Neuronal stem cell (in vitro differentiated cells): ENCODE measurements at regions not wholly inside any gene's neighbourhood (a gene's known extent, or its start where the extent isn't known, plus 50 kb on each side); places are given as distances from the start of the nearest gene placed in this dataset.

Experiments used
- DNase-seq: peaks from one replicate; pipeline ENCODE4 v3.0.0-alpha.2; 2013; ENCODE audit warnings: low spot score
- H2AFZ ChIP-seq: one replicate; pipeline ENCODE4 v1.6.1; 2013; ENCODE audit warnings: mild to moderate bottlenecking, low read length, inconsistent platforms
- H2AK5ac ChIP-seq: 2 replicates; pipeline ENCODE4 v1.6.1; 2013; ENCODE audit warnings: low read depth, mild to moderate bottlenecking, inconsistent platforms, low read length, moderate library complexity, mixed read lengths
- H2BK120ac ChIP-seq: 2 replicates; pipeline ENCODE4 v1.6.1; 2013; ENCODE audit warnings: low read depth, mild to moderate bottlenecking, inconsistent platforms, low read length, moderate library complexity, mixed read lengths
- H2BK12ac ChIP-seq: one replicate; pipeline ENCODE4 v1.6.1; 2013; ENCODE audit warnings: low read length, inconsistent platforms
- H2BK15ac ChIP-seq: 2 replicates; pipeline ENCODE4 v1.6.1; 2013; ENCODE audit warnings: mild to moderate bottlenecking, low read length, inconsistent platforms, mixed read lengths
- H2BK5ac ChIP-seq: one replicate; pipeline ENCODE4 v1.6.1; 2013; ENCODE audit warnings: inconsistent platforms, mild to moderate bottlenecking, low read length, moderate library complexity
- H3K14ac ChIP-seq: one replicate; pipeline ENCODE4 v1.6.1; 2013; ENCODE audit warnings: low read length, inconsistent platforms
- H3K18ac ChIP-seq: 2 replicates; pipeline ENCODE4 v1.6.1; 2013; ENCODE audit warnings: low read length, inconsistent platforms
- H3K23ac ChIP-seq: 2 replicates; pipeline ENCODE4 v1.6.1; 2013; ENCODE audit warnings: low read depth, mild to moderate bottlenecking, mixed read lengths, low read length, inconsistent platforms; ENCODE audit not compliant: poor library complexity
- H3K27ac ChIP-seq: replicated peaks from 3 replicates; pipeline ENCODE4 v1.5.1; 2013; ENCODE audit warnings: low read length, inconsistent platforms
- H3K27me3 ChIP-seq, 3 experiments: 2 replicates each; pipeline ENCODE4 v1.6.1; 2013; ENCODE audit warnings: low read length in 3 of 3, mild to moderate bottlenecking in 2 of 3, inconsistent platforms in 1 of 3, low read depth in 1 of 3, mixed read lengths in 1 of 3, moderate library complexity in 1 of 3; ENCODE audit not compliant: control insufficient read depth in 3 of 3, insufficient read depth in 3 of 3
- H3K36me3 ChIP-seq, 2 donors: replicated peaks in 1 of 2; 2 replicates each; pipeline ENCODE4 v1.6.1; 2013; ENCODE audit warnings: low read length in 2 of 2; ENCODE audit not compliant: control insufficient read depth in 2 of 2, insufficient read depth in 2 of 2
- H3K4ac ChIP-seq: 2 replicates; pipeline ENCODE4 v1.6.1; 2013; ENCODE audit warnings: inconsistent platforms, mild to moderate bottlenecking, low read length, moderate library complexity
- H3K4me1 ChIP-seq, 2 donors: 1 replicate in 1 of 2; 2 replicates in 1 of 2; pipeline ENCODE4 v1.6.1; 2013; ENCODE audit warnings: low read length in 2 of 2, low read depth in 1 of 2; ENCODE audit not compliant: control insufficient read depth in 2 of 2, insufficient read depth in 1 of 2
- H3K4me2 ChIP-seq: one replicate; pipeline ENCODE4 v1.6.1; 2013; ENCODE audit warnings: mild to moderate bottlenecking, low read length, inconsistent platforms; ENCODE audit not compliant: insufficient read depth, poor library complexity, severe bottlenecking
- H3K4me3 ChIP-seq, 2 donors: 2 replicates each; pipeline ENCODE4 v1.5.1; 2013; ENCODE audit warnings: low read length in 2 of 2, mild to moderate bottlenecking in 2 of 2, inconsistent platforms in 1 of 2, moderate library complexity in 1 of 2
- H3K79me1 ChIP-seq: one replicate; pipeline ENCODE4 v1.6.1; 2013; ENCODE audit warnings: low read depth, mild to moderate bottlenecking, inconsistent platforms, low read length, moderate library complexity
- H3K9ac ChIP-seq: one replicate; pipeline ENCODE4 v1.6.1; 2013; ENCODE audit warnings: mild to moderate bottlenecking, low read depth, low read length, inconsistent platforms; ENCODE audit not compliant: poor library complexity
- H3K9me3 ChIP-seq, 2 donors: replicated peaks in 1 of 2; 2 replicates each; pipeline versions ENCODE3 to v1.6.1; 2013; ENCODE audit warnings: low read length in 2 of 2, mild to moderate bottlenecking in 2 of 2, inconsistent platforms in 1 of 2, low read depth in 1 of 2, mixed read lengths in 1 of 2, moderate library complexity in 1 of 2; ENCODE audit not compliant: control insufficient read depth in 2 of 2, insufficient read depth in 1 of 2
- H4K8ac ChIP-seq: one replicate; pipeline ENCODE4 v1.6.1; 2013; ENCODE audit warnings: low read depth, mild to moderate bottlenecking, inconsistent platforms, low read length, moderate library complexity
- H4K91ac ChIP-seq: one replicate; pipeline ENCODE4 v1.6.1; 2013; ENCODE audit warnings: low read length, low read depth, mild to moderate bottlenecking, inconsistent platforms; ENCODE audit not compliant: poor library complexity
- WGBS, 2 donors: extraction: QIAGEN DNeasy Blood & Tissue Kit; methylation state at CpG; one replicate each; pipeline ENCODE4 v1.1.7; 2013; ENCODE audit warnings: missing lambda C conversion rate in 2 of 2, mixed read lengths in 1 of 2; ENCODE audit not compliant: insufficient read length in 2 of 2, insufficient replicate concordance in 1 of 2; ENCODE audit errors: extremely low coverage in 2 of 2; 5-methylcytosine and 5-hydroxymethylcytosine counted together

- no CpG with 5 or more reads among the region's 4 CpGs for WGBS, 2 donors
- Histone ChIP-seq H3K4me1 (no peaks in the 10 kb centered on the region), H3K27me3 (no peaks in the 10 kb centered on the region), H3K9me3 (no peaks in the 10 kb centered on the region), H3K36me3 (no peaks in the 10 kb centered on the region), H2AK5ac (no peak overlapping the region), H2BK5ac (no peak overlapping the region), H2BK12ac (no peak overlapping the region), H3K27ac (no peak overlapping the region), H2AFZ (no peak overlapping the region), H3K18ac (no peak overlapping the region), H3K4me2 (no peak overlapping the region), H3K9ac (no peak overlapping the region), H3K79me1 (no peaks in the 10 kb centered on the region), H3K4ac (no peak overlapping the region), H4K91ac (no peak overlapping the region), H2BK120ac (no peak overlapping the region), H3K4me3 (no peak overlapping the region), H4K8ac (no peak overlapping the region), H3K14ac (no peak overlapping the region), H2BK15ac (no peak overlapping the region), H3K23ac (no peak overlapping the region)
- DNase-seq = no peak
Measured at GRCh38 chr11:11148596-11148995, 204.5 kb downstream of the CSNK2A3 start.

- H3K27me3 ChIP-seq = no peaks in the 10 kb centered on the region
Measured at GRCh38 chr11:11148104-11148509, 204.9 kb downstream of the CSNK2A3 start.

DNA sequence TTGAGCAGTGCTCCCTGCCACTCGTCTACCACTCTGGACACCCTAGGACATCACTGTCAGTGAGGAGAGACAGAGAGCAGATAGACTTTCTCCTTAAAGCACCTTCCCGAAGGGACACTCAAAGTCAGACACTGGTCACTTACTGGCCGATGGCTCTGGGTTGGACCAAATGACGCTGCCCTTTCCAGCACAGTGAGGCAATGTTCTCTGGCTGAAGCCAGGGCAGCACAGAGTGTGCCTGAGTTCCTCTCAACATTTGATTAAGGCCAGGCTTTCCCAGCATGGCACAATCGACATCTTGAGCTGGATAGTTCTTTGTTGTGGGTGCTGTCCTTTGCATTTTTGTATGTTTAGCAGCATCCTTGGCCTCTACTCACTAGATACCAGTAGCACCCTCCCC lies 206.2 kb downstream of the CSNK2A3 start:
- no peak overlapping the region for H3K27ac ChIP-seq
- peak overlapping the region; percentile 6 for H3K18ac ChIP-seq
- H2BK5ac ChIP-seq = no peak overlapping the region
- no peaks in the 10 kb centered on the region for H3K9me3 ChIP-seq
- WGBS, 2 donors = no CpG with 5 or more reads among the region's 5 CpGs
- H2BK120ac ChIP-seq = no peak overlapping the region
- H2BK15ac ChIP-seq = no peak overlapping the region
- H3K4me2 ChIP-seq = no peak overlapping the region
- H2AFZ ChIP-seq = no peak overlapping the region
- H3K4me3 ChIP-seq = no peak overlapping the region
- H3K36me3 ChIP-seq = no peaks in the 10 kb centered on the region
- H3K4me1 ChIP-seq = no peaks in the 10 kb centered on the region
- no peaks in the 10 kb centered on the region for H3K79me1 ChIP-seq
- no peak overlapping the region for H3K4ac ChIP-seq
- no peaks in the 10 kb centered on the region for H3K27me3 ChIP-seq
- no peak for DNase-seq
- H3K23ac ChIP-seq = peak overlapping the region; percentile 17
- no peak overlapping the region for H2BK12ac ChIP-seq
- H3K14ac ChIP-seq = no peak overlapping the region
- H2AK5ac ChIP-seq = no peak overlapping the region
- no peak overlapping the region for H4K91ac ChIP-seq
- no peak overlapping the region for H3K9ac ChIP-seq
- H4K8ac ChIP-seq = no peak overlapping the region

More at GRCh38 chr11:11148104-11148509, 204.9 kb downstream of the CSNK2A3 start:
- Histone ChIP-seq H3K4me2 (no peak overlapping the region), H3K18ac (peak overlapping the region; percentile 1), H2AK5ac (no peak overlapping the region), H4K8ac (no peak overlapping the region), H3K9ac (no peak overlapping the region), H3K36me3 (no peaks in the 10 kb centered on the region), H3K23ac (no peak overlapping the region), H3K4me3 (no peak overlapping the region), H3K4me1 (no peaks in the 10 kb centered on the region), H3K14ac (no peak overlapping the region), H2BK5ac (no peak overlapping the region), H3K27ac (no peak overlapping the region), H3K79me1 (no peaks in the 10 kb centered on the region), H3K9me3 (no peaks in the 10 kb centered on the region), H2BK120ac (no peak overlapping the region), H2BK12ac (no peak overlapping the region), H2AFZ (no peak overlapping the region), H3K4ac (no peak overlapping the region), H2BK15ac (no peak overlapping the region), H4K91ac (no peak overlapping the region)
- WGBS, 2 donors = no CpG with 5 or more reads among the region's 5 CpGs
- DNase-seq = no peak

GRCh38 chr11:11143849-11144248 lies 209.2 kb downstream of the CSNK2A3 start:
- H3K79me1 ChIP-seq = no peaks in the 10 kb centered on the region
- no peak overlapping the region for H2BK5ac ChIP-seq
- H2AK5ac ChIP-seq = no peak overlapping the region
- H3K4me2 ChIP-seq = no peak overlapping the region
- no peak overlapping the region for H3K27ac ChIP-seq
- no peak overlapping the region for H4K91ac ChIP-seq
- H3K36me3 ChIP-seq = no peaks in the 10 kb centered on the region
- no peak overlapping the region for H3K4me3 ChIP-seq
- no peak overlapping the region for H3K4ac ChIP-seq
- H3K14ac ChIP-seq = no peak overlapping the region
- no CpG with 5 or more reads among the region's 6 CpGs for WGBS, 2 donors
- no peak overlapping the region for H3K23ac ChIP-seq
- no peak overlapping the region for H4K8ac ChIP-seq
- peaks cover 0 to 2% of the 10 kb centered on the region in 2 donors for H3K4me1 ChIP-seq
- H3K18ac ChIP-seq = no peak overlapping the region
- H2AFZ ChIP-seq = no peak overlapping the region
- H2BK15ac ChIP-seq = no peak overlapping the region
- H3K27me3 ChIP-seq = no peaks in the 10 kb centered on the region
- no peak for DNase-seq
- H3K9me3 ChIP-seq = no peaks in the 10 kb centered on the region
- H2BK12ac ChIP-seq = no peak overlapping the region
- no peak overlapping the region for H3K9ac ChIP-seq
- H2BK120ac ChIP-seq = no peak overlapping the region
